Left cardiac atrium (tissue), 4 donors: ENCODE measurements at regions not wholly inside any gene's neighbourhood (a gene's known extent, or its start where the extent isn't known, plus 50 kb on each side); places are given as distances from the start of the nearest gene placed in this dataset.

Experiments used
- ATAC-seq, 2 donors: fragments of 200-7000 bp; cut with Tn5 transposase; one replicate each; pipeline ENCODE4 v1.9.1; 2020; ENCODE audit warnings: mild to moderate bottlenecking in 2 of 2, moderate library complexity in 2 of 2
- DNase-seq: peaks from one replicate; pipeline ENCODE4 v3.0.0-alpha.2; 2020
- intact Hi-C, 2 donors: fragments of 100-400 bp; cut with DNase I; formaldehyde crosslinking; loops; one replicate each; pipeline versions ENCODE4 v1.14.1 to v1.15.1; 2022 to 2023
- donor health status: DM: no; HTN: yes; CAD: no.
- donor health status: DM: no; HTN: yes; CAD: no; lungs with severe emphysema.
- donor health status: DM: yes; HTN: yes; CAD: no.
- donor health status: Dilated cardiomyopathy.

GRCh38 chr11:116502641-116503061, 270.1 kb downstream of the BUD13 start:
- intact Hi-C loops = no loop called here
- no peak for DNase-seq
- peak; percentile 21 to 73 for ATAC-seq

DNA sequence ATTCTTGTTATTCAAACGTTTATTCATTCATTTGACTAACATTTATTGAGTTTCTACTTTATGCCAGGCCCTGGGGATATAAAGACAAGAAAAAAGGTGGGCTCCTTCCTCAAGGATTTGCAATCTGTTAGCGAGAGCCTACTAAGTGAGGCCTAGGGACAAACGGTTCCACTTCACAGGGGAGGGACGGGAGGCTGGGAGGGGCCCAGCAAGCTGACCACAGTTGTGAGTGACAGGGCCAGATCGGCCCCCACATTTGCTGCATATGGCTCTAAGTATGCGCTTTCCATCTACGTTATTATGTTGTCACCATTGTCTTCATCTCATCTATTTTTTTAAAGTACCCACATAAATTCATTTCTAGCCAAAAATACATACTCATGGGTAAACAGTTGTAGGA, 271.1 kb downstream of the BUD13 start:
- intact Hi-C loops = no loop called here
- no peak for ATAC-seq
- DNase-seq = no peak

GRCh38 chr11:116500947-116501602, 271.7 kb downstream of the BUD13 start:
- no peak for ATAC-seq
- DNase-seq = no peak
- intact Hi-C loops = no loop called here

DNA sequence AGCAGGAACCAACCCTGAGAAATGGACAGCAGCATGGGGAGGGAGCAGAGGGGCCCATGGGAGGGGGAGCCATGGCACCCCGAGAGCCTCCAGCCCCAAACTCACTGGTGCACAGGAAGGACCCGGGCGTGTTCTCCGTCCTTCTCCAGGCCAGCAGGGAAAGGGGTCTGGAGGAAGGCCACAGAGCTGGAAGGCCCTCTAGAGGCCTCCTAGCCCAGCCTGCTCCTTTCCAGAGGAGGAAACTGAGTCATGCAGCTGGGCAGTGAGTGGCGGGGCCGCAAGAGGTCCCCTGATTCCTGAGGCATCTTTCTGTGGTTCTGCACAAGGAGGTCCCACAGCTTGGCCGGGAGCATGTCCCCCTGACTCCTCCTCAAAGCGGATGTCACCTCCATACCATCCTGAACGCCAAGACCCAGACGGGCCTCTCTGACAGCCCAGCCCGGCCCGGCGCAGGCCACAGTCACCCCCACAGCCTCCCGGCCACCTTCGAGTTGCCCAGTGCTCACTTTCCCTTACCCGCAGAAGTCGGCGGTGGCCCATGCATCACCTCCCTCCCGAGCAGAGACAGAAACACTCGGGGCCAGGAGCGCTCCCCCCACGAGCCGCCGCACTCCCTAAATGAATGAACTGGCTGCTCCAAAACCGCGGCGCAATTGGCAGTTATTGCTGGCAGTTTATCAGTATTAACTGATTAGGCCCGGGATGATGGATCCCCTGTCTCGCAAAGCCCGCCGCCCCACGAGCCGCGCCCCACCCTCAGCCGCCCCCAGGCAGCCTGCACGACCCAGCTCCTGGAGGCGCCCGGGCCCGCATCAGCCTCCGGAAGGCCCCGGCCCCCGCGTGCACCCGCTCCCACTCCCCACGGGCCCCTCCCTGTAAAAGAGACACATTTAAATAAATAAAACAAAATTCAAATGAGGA, 272.5 kb downstream of the BUD13 start:
- intact Hi-C loops = no loop called here
- no peak for ATAC-seq
- no peak for DNase-seq

GRCh38 chr11:116499396-116500003, 273.3 kb downstream of the BUD13 start:
- ATAC-seq (peak; percentile 44 to 72), DNase-seq (peak; percentile 70)
- intact Hi-C loops = no loop called here

- DNase-seq = no peak
- intact Hi-C loops = no loop called here
- no peak for ATAC-seq
These were observed 274.6 kb downstream of the BUD13 start for GRCh38 chr11:116498161-116498560.

DNA sequence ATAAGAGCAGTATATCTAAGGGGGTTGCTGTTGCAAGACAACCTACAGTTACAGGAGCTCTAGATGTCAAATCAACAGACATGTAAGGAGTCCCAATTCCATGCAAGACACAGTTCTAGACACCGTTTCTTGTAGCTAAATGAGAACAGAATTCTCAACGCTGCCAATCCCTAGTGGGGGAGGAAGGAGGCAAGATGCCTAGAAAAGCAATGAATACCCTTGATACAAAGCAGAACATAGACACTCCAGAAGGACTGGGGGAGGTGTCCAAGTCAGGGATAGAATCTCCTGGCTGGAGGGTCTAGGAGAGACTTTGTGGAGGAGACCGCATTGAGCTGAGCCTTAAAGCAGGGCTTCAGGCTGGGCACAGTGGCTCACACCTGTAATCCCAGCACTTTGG, 280.2 kb downstream of the BUD13 start:
- intact Hi-C loops = no loop called here
- ATAC-seq = no peak
- DNase-seq = no peak

GRCh38 chr11:116488836-116489389, 283.9 kb downstream of the BUD13 start:
- DNase-seq = no peak
- no peak for ATAC-seq
- intact Hi-C loops = no loop called here

DNA sequence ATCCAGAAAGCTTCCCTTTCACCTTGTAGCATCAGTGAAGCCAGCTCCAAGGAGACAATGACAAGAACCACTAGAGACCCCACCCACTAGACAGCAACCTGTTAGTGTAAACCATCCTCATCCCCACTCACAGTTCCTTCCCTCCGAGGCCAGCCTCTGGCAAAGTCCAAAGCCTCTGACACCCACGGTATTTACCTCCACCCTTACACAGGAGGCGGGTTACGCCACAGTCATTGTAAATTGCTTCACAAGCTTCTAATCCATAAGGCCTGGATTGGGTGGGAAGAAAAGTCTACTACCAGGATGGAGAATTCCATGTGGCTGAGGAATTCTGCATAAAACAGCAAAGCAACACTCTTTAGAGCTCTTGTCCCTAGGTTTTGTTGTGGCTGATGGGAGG, 287.4 kb downstream of the BUD13 start:
- ATAC-seq = no peak
- no peak for DNase-seq
- intact Hi-C loops = no loop called here

GRCh38 chr11:116482716-116483115, 290.1 kb downstream of the BUD13 start:
- no peak for DNase-seq
- intact Hi-C loops = no loop called here
- ATAC-seq = no peak

DNA sequence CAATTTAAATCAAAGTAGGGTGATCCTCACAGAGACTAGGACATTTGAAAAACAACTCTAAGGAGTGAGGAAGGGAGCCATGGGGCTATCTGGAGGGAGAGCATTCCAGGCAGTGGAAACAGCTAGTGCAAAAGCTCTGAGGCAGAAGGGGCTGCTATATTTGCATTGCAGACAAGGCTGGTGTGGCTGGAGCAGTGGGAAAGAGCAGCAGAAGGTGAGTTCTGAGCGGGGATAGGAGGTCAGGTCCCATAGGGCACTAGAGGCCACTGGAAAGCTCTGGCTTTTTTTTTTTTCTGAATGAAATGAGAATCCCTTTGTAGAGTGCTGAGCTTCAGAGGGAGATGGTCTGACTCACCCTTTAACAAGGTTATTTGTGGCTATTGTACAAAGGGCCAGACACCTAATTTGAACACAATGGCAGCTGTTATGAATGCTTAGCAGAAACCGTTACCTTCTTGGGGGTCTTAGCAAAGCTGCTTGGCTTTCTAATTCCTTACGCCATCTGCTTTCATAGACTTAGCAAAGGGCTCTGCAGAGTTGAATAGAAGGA, 291.6 kb downstream of the BUD13 start:
- intact Hi-C loops = no loop called here
- ATAC-seq (no peak), DNase-seq (no peak)

DNA sequence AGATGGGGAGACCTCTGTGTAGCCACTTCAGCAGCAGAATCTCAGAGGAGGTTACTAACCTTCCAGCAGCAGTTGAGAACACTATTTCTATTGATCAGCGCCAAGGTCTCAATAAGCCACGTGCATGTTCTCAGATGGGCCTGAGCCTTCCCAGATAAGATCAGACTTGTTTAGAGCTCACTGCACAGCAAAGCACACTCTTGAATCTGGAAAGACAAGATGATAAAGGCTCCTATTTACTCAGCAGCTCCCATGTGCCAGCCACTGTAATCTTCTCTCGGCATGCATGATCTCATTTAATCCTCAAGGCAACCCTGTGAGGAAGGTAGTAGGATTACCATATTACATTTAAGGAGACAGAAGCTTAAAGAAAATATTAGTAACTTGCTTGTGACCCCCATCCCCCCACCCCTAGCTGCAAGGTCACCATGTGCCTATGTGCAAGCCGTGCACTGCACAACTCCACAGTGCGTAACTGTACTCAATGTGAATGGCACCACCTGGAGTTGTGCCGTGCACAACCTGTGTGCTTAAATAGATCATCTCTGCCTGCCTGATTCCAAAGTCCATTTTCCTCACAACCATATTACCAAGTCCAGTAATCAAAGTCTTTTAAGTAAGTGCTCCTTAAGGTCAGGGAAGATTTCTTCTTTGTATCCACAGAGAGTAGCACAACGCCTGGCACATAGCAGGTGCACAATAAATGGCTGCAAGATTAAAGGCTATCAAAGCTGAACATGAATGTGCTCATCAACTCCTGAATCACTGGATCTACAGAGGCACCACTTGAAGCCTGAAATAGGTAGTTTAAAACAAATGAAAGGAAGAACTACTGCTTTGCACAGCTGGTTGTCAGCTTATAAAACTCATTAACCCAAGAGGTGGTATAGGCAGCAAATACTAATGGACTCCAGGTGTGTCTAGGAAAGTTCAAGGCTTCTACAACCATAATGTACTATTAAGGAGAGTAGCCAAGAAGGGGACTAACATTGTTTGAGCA, 293.8 kb downstream of the BUD13 start:
- DNase-seq (no peak), ATAC-seq (no peak)
- intact Hi-C loops = no loop called here

DNA sequence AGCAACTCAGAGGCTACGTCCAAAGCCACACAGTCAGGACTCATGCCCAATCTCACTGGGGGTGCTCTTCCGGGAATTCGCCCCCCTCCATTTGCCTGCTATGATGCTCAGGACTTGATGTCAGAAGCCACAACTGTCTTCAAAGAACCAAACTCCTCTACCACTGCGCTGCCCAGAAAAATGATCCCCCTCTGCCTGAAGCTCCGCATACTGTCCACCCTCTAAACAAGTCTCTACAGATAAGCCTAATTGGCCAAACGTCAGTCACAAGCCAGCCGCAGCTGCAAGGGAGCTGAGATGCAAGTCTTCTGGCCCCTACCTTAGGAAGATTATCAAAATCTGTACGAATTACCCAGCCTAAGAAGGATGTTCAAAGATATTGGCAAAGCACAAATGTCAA, 294.6 kb downstream of the BUD13 start:
- DNase-seq (no peak), ATAC-seq (no peak)
- intact Hi-C loops = no loop called here

DNA sequence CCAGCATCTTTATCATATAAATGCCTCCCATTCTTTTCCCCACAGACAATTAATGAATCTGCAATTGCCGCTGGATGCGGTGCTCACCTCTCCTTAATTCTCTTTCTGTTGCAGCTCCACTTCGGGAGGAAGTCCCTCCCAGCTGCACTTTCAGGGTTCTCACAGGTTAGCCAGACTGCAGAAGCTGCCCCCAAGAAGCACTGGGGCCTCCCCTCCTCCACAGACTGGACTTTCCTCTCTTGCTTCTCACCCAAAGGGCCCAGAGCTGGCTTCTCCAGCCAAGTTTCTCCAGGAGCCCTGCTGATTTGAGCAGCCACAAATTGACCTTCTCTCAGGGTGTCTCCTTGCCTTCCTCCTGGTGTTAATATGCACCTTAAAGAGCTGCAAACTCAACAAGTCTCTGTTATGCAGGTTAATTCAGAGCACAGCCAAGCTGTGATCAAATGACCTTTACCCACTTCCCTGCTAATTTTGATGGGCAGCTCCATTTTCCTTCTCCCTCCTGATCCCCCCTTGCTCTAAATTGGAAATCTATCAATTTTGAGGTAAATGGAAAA, 298.9 kb downstream of the BUD13 start:
- DNase-seq (no peak), ATAC-seq (no peak)
- intact Hi-C loops = no loop called here

DNA sequence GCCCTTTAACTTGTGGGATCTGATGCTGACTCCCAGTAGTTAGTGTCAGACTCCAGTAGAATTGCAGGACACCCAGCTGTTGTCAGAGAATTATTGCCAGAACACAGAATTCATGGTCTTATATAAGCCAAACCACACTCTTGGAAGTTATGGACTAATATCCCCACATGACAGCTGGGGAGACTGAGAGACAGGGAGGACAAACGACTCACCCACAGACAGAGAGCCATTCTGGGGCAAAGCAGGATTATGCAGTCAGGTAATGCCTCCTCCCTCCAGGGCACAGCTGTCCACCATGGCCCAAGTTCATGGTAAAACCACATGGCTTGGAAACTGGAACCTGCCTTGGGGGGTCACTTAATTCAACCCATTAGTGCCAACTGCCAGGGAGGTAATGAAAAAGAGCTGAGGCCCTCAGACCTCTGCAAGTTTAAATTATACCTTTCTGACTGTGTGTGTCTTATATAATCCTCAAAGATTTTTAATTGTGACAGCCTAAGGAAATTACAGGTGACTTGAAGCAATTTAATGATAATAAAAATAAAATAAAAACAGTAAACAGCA, 299.5 kb downstream of the BUD13 start:
- DNase-seq = no peak
- intact Hi-C loops = no loop called here
- no peak for ATAC-seq

- DNase-seq (no peak), ATAC-seq (no peak)
- intact Hi-C loops = no loop called here
These were observed 300.1 kb downstream of the BUD13 start for GRCh38 chr11:116472651-116473050.

DNA sequence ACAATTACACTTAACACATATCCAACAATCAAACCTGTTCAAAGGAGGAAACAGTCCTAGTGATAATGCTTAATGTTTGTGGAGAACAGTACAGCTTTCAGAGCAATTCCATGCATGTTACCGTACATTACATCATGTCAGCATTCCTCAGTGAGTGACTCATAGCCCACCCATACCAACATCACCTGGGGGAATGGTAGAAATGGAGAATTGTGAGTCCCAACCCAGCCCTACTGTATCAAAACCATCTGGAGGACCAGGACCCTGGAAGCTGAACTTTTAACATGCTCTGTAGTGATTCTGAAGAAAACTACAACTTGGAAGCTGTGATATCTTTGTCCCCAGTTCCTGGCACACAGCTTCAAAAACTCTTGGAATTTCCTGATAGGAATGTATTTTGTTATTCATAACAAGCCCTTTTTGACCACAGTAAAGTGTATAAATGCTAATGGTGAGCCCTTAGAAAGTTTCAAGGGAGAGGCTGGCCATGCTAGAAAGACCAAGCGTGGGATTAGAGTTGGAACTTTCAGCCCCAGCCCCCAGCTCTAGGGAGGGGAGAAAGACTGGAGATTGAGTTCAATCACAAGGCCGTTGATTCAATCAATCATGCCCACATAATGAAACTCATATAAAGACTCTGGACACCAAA, 301.1 kb downstream of the BUD13 start:
- no peak for ATAC-seq
- DNase-seq = no peak
- intact Hi-C loops = no loop called here
